Kidney (tissue), 13 donors: ENCODE measurements at regions not wholly inside any gene's neighbourhood (a gene's known extent, or its start where the extent isn't known, plus 50 kb on each side); places are given as distances from the start of the nearest gene placed in this dataset.

ENCODE experiments used
- DNase-seq, 5 donors: peaks; one replicate each; pipeline ENCODE4 v3.0.0-alpha.2; 2013 to 2020
- FAIRE-seq: peaks from 2 replicates; lab custom pipeline; 2012; peaks lifted over from hg19 to GRCh38; lab: Jason Lieb, UNC
- H3K27ac ChIP-seq, 2 donors: one replicate each; pipeline ENCODE4 v1.7.0; 2013; ENCODE audit warnings: low read depth in 2 of 2, low read length in 2 of 2, inconsistent platforms in 1 of 2
- H3K27me3 ChIP-seq: one replicate; pipeline ENCODE4 v1.7.1; 2013; ENCODE audit warnings: low read length, inconsistent platforms; ENCODE audit not compliant: control insufficient read depth, insufficient read depth
- H3K36me3 ChIP-seq, 3 donors: one replicate each; pipeline versions ENCODE4 v1.7.0 to v1.7.1; 2013; ENCODE audit warnings: low read length in 3 of 3, control low read depth in 1 of 3, inconsistent platforms in 1 of 3; ENCODE audit not compliant: insufficient read depth in 3 of 3, control insufficient read depth in 2 of 3
- H3K4me1 ChIP-seq, 3 donors: one replicate each; pipeline versions ENCODE4 v1.7.0 to v1.7.1; 2013; ENCODE audit warnings: low read length in 3 of 3, inconsistent platforms in 1 of 3, low read depth in 1 of 3; ENCODE audit not compliant: control insufficient read depth in 2 of 3, insufficient read depth in 2 of 3
- H3K4me3 ChIP-seq, 3 donors: one replicate each; pipeline versions ENCODE4 v1.7.0 to v1.8.1; 2013; ENCODE audit warnings: low read length in 3 of 3, control low read depth in 1 of 3, inconsistent platforms in 1 of 3
- H3K9ac ChIP-seq, 3 donors: one replicate each; pipeline versions ENCODE4 v1.7.0 to v1.7.1; 2013; ENCODE audit warnings: low read length in 3 of 3, control low read depth in 1 of 3, inconsistent platforms in 1 of 3
- H3K9me3 ChIP-seq, 3 donors: one replicate each; pipeline versions ENCODE4 v1.7.0 to v1.7.1; 2013; ENCODE audit warnings: low read length in 3 of 3, control low read depth in 1 of 3, inconsistent platforms in 1 of 3; ENCODE audit not compliant: control insufficient read depth in 2 of 3, insufficient read depth in 1 of 3
- CTCF ChIP-seq: IDR thresholded peaks from 3 replicates; pipeline ENCODE4 v1.5.1; 2012; ENCODE audit warnings: mild to moderate bottlenecking, moderate library complexity, borderline replicate concordance; ENCODE audit not compliant: insufficient read depth; ENCODE audit errors: extremely low read depth
- intact Hi-C: fragments of 100-400 bp; cut with DNase I; formaldehyde crosslinking; loops from one replicate; pipeline ENCODE4 v1.11.1; 2022
- donor health status: control.
- donor health status: control.
- donor health status: control.
- donor health status: control.
- donor health status: control.
- donor health status: DM: yes; HTN: yes; CAD: no.
- donor health status: Normal renal cell carcinoma (clear cell type).

DNA sequence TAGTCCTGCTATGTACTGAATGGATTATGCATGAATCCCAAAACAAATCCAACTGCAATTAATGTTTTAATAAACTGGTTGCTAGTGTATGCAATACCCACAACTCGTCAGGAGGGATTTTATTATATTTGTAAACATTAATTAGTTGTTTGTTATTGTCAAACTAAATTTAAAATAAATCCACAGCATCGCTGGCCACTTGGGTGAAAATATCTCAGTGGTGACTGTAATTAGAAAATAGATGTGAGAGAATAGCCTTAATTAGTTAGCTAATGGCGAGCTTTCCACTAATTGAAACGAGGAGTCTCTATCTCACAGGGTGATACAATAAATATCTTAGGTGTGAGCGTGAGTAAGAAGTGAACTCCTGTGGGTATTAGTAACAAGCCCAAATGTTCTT is 176.8 kb downstream of the LINC00237 start:
- no peak for TF ChIP-seq CTCF
- H3K4me3 ChIP-seq: no peak overlapping the region
- H3K27ac ChIP-seq: no peak overlapping the region
- intact Hi-C loops: no loop called here
- H3K9me3 ChIP-seq: no peaks in the 10 kb centered on the region
- H3K4me1 ChIP-seq: no peaks in the 10 kb centered on the region
- FAIRE-seq (no peak), DNase-seq (no peak)
- no peaks in the 10 kb centered on the region for H3K27me3 ChIP-seq
- no peaks in the 10 kb centered on the region for H3K36me3 ChIP-seq
- H3K9ac ChIP-seq: no peak overlapping the region

GRCh38 chr20:20926222-20926905 is 179.8 kb downstream of the LINC00237 start:
- FAIRE-seq (no peak), DNase-seq (no peak)
- intact Hi-C loops: no loop called here

GRCh38 chr20:20920433-20920832 is 185.7 kb downstream of the LINC00237 start:
- no peaks in the 10 kb centered on the region for H3K27me3 ChIP-seq
- FAIRE-seq: no peak
- no peak overlapping the region for H3K9ac ChIP-seq
- no peak for TF ChIP-seq CTCF
- intact Hi-C loops: no loop called here
- peaks cover 0 to 6% (median 3%) of the 10 kb centered on the region in 3 donors for H3K9me3 ChIP-seq
- no peaks in the 10 kb centered on the region for H3K36me3 ChIP-seq
- H3K4me1 ChIP-seq: no peaks in the 10 kb centered on the region
- H3K4me3 ChIP-seq: no peak overlapping the region
- no peak overlapping the region for H3K27ac ChIP-seq
- no peak for DNase-seq

More at GRCh38 chr20:20926222-20926905, 179.8 kb downstream of the LINC00237 start:
- Histone ChIP-seq H3K36me3 (no peaks in the 10 kb centered on the region), H3K9me3 (no peaks in the 10 kb centered on the region), H3K4me3 (no peak overlapping the region), H3K27me3 (no peaks in the 10 kb centered on the region), H3K9ac (no peak overlapping the region), H3K27ac (no peak overlapping the region), H3K4me1 (no peaks in the 10 kb centered on the region)
- no peak for TF ChIP-seq CTCF
